Liver (tissue), 8 donors: ENCODE measurements at regions not wholly inside any gene's neighbourhood (a gene's known extent, or its start where the extent isn't known, plus 50 kb on each side); places are given as distances from the start of the nearest gene placed in this dataset.

Source experiments
- DNase-seq: peaks from one replicate; pipeline ENCODE4 v3.0.0-alpha.2; 2017; ENCODE audit warnings: low spot score
- H3K27ac ChIP-seq, 2 donors: one replicate each; pipeline ENCODE4 v1.7.0; 2013; ENCODE audit warnings: inconsistent platforms in 2 of 2, low read length in 2 of 2, control low read depth in 1 of 2, low read depth in 1 of 2, mild to moderate bottlenecking in 1 of 2
- H3K27me3 ChIP-seq, 4 donors: one replicate each; pipeline versions ENCODE4 v1.6.1 to v1.7.0; 2013; ENCODE audit warnings: low read length in 3 of 4, inconsistent platforms in 1 of 4, mild to moderate bottlenecking in 1 of 4, moderate library complexity in 1 of 4; ENCODE audit not compliant: control insufficient read depth in 4 of 4, insufficient read depth in 4 of 4
- H3K36me3 ChIP-seq, 4 donors: one replicate each; pipeline versions ENCODE4 v1.6.1 to v1.7.0; 2013; ENCODE audit warnings: low read length in 3 of 4, mild to moderate bottlenecking in 3 of 4, low read depth in 1 of 4, moderate library complexity in 1 of 4; ENCODE audit not compliant: control insufficient read depth in 4 of 4, insufficient read depth in 3 of 4
- H3K4me1 ChIP-seq, 4 donors: one replicate each; pipeline versions ENCODE4 v1.6.1 to v1.7.0; 2013; ENCODE audit warnings: low read length in 3 of 4, mild to moderate bottlenecking in 3 of 4, moderate library complexity in 1 of 4; ENCODE audit not compliant: control insufficient read depth in 4 of 4, insufficient read depth in 4 of 4
- H3K4me3 ChIP-seq, 3 donors: one replicate each; pipeline versions ENCODE4 v1.6.1 to v1.7.0; 2013; ENCODE audit warnings: low read length in 3 of 3, control low read depth in 1 of 3, low read depth in 1 of 3, mild to moderate bottlenecking in 1 of 3
- H3K9ac ChIP-seq, 2 donors: one replicate each; pipeline ENCODE4 v1.7.0; 2013; ENCODE audit warnings: low read length in 2 of 2, mild to moderate bottlenecking in 2 of 2, moderate library complexity in 2 of 2, control low read depth in 1 of 2, low read depth in 1 of 2
- H3K9me3 ChIP-seq, 4 donors: one replicate each; pipeline versions ENCODE4 v1.6.1 to v1.7.0; 2013; ENCODE audit warnings: low read length in 3 of 4; ENCODE audit not compliant: control insufficient read depth in 4 of 4
- EGR1 ChIP-seq, 2 donors: IDR thresholded peaks; 2 replicates each; pipeline ENCODE4 v1.6.1; 2016 to 2018; ENCODE audit warnings: antibody characterized with exemption in 2 of 2, low read depth in 2 of 2
- FOXA1 ChIP-seq: IDR thresholded peaks from 2 replicates; pipeline ENCODE4 v1.6.1; 2016; ENCODE audit warnings: antibody characterized with exemption
- FOXA2 ChIP-seq: IDR thresholded peaks from 2 replicates; pipeline ENCODE4 v1.6.1; 2016; ENCODE audit warnings: antibody characterized with exemption
- HNF4A ChIP-seq, 2 donors: conservative IDR thresholded peaks; 2 replicates each; pipeline ENCODE4 v1.6.1; 2016; ENCODE audit warnings: antibody characterized with exemption in 2 of 2, mild to moderate bottlenecking in 2 of 2
- HNF4G ChIP-seq: IDR thresholded peaks from 2 replicates; pipeline ENCODE4 v1.6.1; 2016; ENCODE audit warnings: antibody characterized with exemption
- JUND ChIP-seq, 2 donors: IDR thresholded peaks; 2 replicates each; pipeline ENCODE4 v1.6.1; 2016; ENCODE audit warnings: antibody characterized with exemption in 2 of 2
- NR2F2 ChIP-seq: IDR thresholded peaks from 2 replicates; pipeline ENCODE4 v1.6.1; 2016; ENCODE audit warnings: antibody characterized with exemption
- RAD21 ChIP-seq, 2 donors: IDR thresholded peaks; 2 replicates each; pipeline ENCODE4 v1.6.1; 2016; ENCODE audit warnings: antibody characterized with exemption in 2 of 2, mild to moderate bottlenecking in 2 of 2
- RXRA ChIP-seq, 2 donors: IDR thresholded peaks; 2 replicates each; pipeline ENCODE4 v1.6.1; 2017 to 2018; ENCODE audit warnings: antibody characterized with exemption in 2 of 2, mild to moderate bottlenecking in 1 of 2
- SP1 ChIP-seq: IDR thresholded peaks from 2 replicates; pipeline ENCODE4 v1.6.1; 2018; ENCODE audit warnings: antibody characterized with exemption, mild to moderate bottlenecking
- YY1 ChIP-seq: IDR thresholded peaks from 2 replicates; pipeline ENCODE4 v1.6.1; 2016; ENCODE audit warnings: antibody characterized with exemption, mild to moderate bottlenecking
- WGBS: extraction: QIAGEN DNeasy Blood & Tissue Kit; methylation state at CpG from one replicate; pipeline ENCODE4 v1.1.7; 2013; 5-methylcytosine and 5-hydroxymethylcytosine counted together
- TF ChIP-seq, protein P1 (sequence below): IDR thresholded peaks from 2 replicates; pipeline ENCODE4 v1.6.1; 2016; ENCODE audit warnings: antibody characterized with exemption
- TF ChIP-seq, protein P2 (sequence below): IDR thresholded peaks from 2 replicates; pipeline ENCODE4 v1.6.1; 2016; ENCODE audit warnings: antibody characterized with exemption
- TF ChIP-seq, protein P3 (sequence below): IDR thresholded peaks from 2 replicates; pipeline ENCODE4 v1.6.1; 2016; ENCODE audit warnings: antibody characterized with exemption
- TF ChIP-seq, protein P4 (sequence below): fragments of 150-350 bp; IDR thresholded peaks from 2 replicates; pipeline ENCODE4 v1.5.1; 2017; ENCODE audit warnings: improper control_type of control experiment, low read depth, low read length; ENCODE audit not compliant: missing input control
- TF ChIP-seq, protein P5 (sequence below): IDR thresholded peaks from 2 replicates; pipeline ENCODE4 v1.6.1; 2016; ENCODE audit warnings: antibody characterized with exemption, mild to moderate bottlenecking
- donor health status: healthy.
- donor health status: healthy.
- donor health status: healthy.
- donor health status: healthy.
- donor health status: healthy.

DNA sequence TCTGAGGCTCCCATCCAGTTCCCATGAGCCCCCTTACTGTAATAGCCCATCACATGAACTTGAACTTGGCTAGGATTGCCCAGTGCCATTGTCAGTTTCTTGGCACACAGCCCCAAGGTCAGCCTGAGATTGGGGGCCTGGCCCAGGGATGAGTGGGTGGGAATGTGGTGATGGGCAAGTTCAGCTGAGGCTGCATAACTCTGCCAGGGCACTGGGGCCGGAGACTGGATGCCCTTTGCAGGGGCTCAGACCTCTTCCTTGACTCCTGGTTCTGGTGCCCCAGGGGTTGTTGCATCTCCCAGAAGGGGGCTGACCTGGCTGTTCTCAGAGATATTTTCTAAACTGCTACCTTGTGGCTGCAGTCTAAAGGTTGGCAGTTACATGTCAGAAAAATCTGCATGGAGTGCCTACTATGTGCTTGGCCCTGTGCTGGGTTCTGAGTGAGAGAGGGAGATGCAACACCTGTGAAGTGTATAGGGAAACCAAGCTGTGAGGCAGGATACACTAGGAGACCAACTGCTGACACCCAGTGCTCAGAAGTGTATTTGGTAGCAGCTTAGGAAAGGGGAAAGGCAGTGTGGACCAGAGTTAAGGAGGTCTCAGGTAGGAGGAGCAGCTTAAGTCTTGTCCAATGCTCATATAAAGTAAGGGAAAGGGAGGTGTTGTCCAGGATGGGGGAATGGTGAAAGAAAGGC lies 74.8 kb upstream of the PRR23C start:
- Histone ChIP-seq H3K27ac (no peak overlapping the region), H3K4me3 (no peak overlapping the region), H3K9me3 (no peaks in the 10 kb centered on the region), H3K27me3 (no peaks in the 10 kb centered on the region), H3K4me1 (peaks cover 2 to 22% (median 15%) of the 10 kb centered on the region in 4 donors), H3K36me3 (no peaks in the 10 kb centered on the region), H3K9ac (no peak overlapping the region)
- TF ChIP-seq FOXA2 (no peak), RAD21 (IDR thresholded peaks at IDR 0.05) (no peak), RXRA (IDR thresholded peaks at IDR 0.05) (no peak), SP1 (no peak), HNF4A (conservative IDR thresholded peaks at IDR 0.05) (no peak), FOXA1 (no peak), EGR1 (IDR thresholded peaks at IDR 0.05; ENCODE audit: low read depth in 2 of 2) (no peak), NR2F2 (no peak), YY1 (no peak), JUND (IDR thresholded peaks at IDR 0.05) (no peak), HNF4G (no peak)
- TF ChIP-seq, protein P1, sequence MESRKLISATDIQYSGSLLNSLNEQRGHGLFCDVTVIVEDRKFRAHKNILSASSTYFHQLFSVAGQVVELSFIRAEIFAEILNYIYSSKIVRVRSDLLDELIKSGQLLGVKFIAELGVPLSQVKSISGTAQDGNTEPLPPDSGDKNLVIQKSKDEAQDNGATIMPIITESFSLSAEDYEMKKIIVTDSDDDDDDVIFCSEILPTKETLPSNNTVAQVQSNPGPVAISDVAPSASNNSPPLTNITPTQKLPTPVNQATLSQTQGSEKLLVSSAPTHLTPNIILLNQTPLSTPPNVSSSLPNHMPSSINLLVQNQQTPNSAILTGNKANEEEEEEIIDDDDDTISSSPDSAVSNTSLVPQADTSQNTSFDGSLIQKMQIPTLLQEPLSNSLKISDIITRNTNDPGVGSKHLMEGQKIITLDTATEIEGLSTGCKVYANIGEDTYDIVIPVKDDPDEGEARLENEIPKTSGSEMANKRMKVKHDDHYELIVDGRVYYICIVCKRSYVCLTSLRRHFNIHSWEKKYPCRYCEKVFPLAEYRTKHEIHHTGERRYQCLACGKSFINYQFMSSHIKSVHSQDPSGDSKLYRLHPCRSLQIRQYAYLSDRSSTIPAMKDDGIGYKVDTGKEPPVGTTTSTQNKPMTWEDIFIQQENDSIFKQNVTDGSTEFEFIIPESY: no peak
- TF ChIP-seq, protein P2, sequence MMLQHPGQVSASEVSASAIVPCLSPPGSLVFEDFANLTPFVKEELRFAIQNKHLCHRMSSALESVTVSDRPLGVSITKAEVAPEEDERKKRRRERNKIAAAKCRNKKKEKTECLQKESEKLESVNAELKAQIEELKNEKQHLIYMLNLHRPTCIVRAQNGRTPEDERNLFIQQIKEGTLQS: no peak
- TF ChIP-seq, protein P3, sequence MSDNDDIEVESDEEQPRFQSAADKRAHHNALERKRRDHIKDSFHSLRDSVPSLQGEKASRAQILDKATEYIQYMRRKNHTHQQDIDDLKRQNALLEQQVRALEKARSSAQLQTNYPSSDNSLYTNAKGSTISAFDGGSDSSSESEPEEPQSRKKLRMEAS: no peak
- TF ChIP-seq, protein P4, sequence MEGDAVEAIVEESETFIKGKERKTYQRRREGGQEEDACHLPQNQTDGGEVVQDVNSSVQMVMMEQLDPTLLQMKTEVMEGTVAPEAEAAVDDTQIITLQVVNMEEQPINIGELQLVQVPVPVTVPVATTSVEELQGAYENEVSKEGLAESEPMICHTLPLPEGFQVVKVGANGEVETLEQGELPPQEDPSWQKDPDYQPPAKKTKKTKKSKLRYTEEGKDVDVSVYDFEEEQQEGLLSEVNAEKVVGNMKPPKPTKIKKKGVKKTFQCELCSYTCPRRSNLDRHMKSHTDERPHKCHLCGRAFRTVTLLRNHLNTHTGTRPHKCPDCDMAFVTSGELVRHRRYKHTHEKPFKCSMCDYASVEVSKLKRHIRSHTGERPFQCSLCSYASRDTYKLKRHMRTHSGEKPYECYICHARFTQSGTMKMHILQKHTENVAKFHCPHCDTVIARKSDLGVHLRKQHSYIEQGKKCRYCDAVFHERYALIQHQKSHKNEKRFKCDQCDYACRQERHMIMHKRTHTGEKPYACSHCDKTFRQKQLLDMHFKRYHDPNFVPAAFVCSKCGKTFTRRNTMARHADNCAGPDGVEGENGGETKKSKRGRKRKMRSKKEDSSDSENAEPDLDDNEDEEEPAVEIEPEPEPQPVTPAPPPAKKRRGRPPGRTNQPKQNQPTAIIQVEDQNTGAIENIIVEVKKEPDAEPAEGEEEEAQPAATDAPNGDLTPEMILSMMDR: no peak
- TF ChIP-seq, protein P5, sequence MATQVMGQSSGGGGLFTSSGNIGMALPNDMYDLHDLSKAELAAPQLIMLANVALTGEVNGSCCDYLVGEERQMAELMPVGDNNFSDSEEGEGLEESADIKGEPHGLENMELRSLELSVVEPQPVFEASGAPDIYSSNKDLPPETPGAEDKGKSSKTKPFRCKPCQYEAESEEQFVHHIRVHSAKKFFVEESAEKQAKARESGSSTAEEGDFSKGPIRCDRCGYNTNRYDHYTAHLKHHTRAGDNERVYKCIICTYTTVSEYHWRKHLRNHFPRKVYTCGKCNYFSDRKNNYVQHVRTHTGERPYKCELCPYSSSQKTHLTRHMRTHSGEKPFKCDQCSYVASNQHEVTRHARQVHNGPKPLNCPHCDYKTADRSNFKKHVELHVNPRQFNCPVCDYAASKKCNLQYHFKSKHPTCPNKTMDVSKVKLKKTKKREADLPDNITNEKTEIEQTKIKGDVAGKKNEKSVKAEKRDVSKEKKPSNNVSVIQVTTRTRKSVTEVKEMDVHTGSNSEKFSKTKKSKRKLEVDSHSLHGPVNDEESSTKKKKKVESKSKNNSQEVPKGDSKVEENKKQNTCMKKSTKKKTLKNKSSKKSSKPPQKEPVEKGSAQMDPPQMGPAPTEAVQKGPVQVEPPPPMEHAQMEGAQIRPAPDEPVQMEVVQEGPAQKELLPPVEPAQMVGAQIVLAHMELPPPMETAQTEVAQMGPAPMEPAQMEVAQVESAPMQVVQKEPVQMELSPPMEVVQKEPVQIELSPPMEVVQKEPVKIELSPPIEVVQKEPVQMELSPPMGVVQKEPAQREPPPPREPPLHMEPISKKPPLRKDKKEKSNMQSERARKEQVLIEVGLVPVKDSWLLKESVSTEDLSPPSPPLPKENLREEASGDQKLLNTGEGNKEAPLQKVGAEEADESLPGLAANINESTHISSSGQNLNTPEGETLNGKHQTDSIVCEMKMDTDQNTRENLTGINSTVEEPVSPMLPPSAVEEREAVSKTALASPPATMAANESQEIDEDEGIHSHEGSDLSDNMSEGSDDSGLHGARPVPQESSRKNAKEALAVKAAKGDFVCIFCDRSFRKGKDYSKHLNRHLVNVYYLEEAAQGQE: no peak
- no peak for DNase-seq
- WGBS: 85% methylated on average over 1 of the region's 1 CpG
